DOHH2 (cell line): ENCODE measurements at regions not wholly inside any gene's neighbourhood (a gene's known extent, or its start where the extent isn't known, plus 50 kb on each side); places are given as distances from the start of the nearest gene placed in this dataset.

Experiments used
- H3F3A ChIP-seq: fragments of 200-600 bp; sonication (generic), shearing (Covaris generic); 2 replicates; pipeline ENCODE4 v1.6.0; 2016; ENCODE audit warnings: antibody characterized with exemption, mild to moderate bottlenecking; ENCODE audit not compliant: control insufficient read depth, insufficient read depth
- H3K27ac ChIP-seq: fragments of 200-600 bp; sonication (generic); 2 replicates; pipeline ENCODE4 v1.5.1; 2014; ENCODE audit warnings: low read depth, mild to moderate bottlenecking, low read length, moderate library complexity
- H3K27me3 ChIP-seq: fragments of 200-600 bp; sonication (generic); 2 replicates; pipeline ENCODE4 v1.6.1; 2014; ENCODE audit warnings: mild to moderate bottlenecking, low read length, mixed read lengths; ENCODE audit not compliant: control insufficient read depth
- H3K36me3 ChIP-seq: fragments of 200-600 bp; sonication (generic); 2 replicates; pipeline ENCODE4 v1.6.1; 2014; ENCODE audit warnings: mild to moderate bottlenecking, low read length, moderate library complexity, mixed read lengths; ENCODE audit not compliant: control insufficient read depth
- H3K4me1 ChIP-seq: fragments of 200-600 bp; sonication (generic); 2 replicates; pipeline ENCODE4 v1.6.1; 2014; ENCODE audit warnings: mild to moderate bottlenecking, low read length, mixed read lengths; ENCODE audit not compliant: control insufficient read depth
- H3K4me2 ChIP-seq: fragments of 200-600 bp; sonication (generic); 2 replicates; pipeline ENCODE4 v1.6.0; 2014; ENCODE audit warnings: mild to moderate bottlenecking, low read length, moderate library complexity
- H3K4me3 ChIP-seq: fragments of 200-600 bp; sonication (generic); 2 replicates; pipeline ENCODE4 v1.5.1; 2014; ENCODE audit warnings: mild to moderate bottlenecking, low read length, mixed read lengths
- H3K79me2 ChIP-seq: fragments of 200-600 bp; sonication (generic); 2 replicates; pipeline ENCODE4 v1.6.1; 2014; ENCODE audit warnings: mild to moderate bottlenecking, low read length, mixed read lengths; ENCODE audit not compliant: control insufficient read depth
- H3K9me2 ChIP-seq: fragments of 200-600 bp; sonication (generic); replicated peaks from 2 replicates; pipeline ENCODE4 v1.6.1; 2014; ENCODE audit warnings: mild to moderate bottlenecking, low read length, mixed read lengths; ENCODE audit not compliant: control insufficient read depth
- H3K9me3 ChIP-seq: fragments of 200-600 bp; sonication (generic); 2 replicates; pipeline ENCODE4 v1.6.1; 2014; ENCODE audit warnings: antibody characterized with exemption, low read length, mixed read lengths; ENCODE audit not compliant: control insufficient read depth, insufficient read depth
- H4K20me1 ChIP-seq: fragments of 200-600 bp; sonication (generic); 2 replicates; pipeline ENCODE4 v1.6.0; 2014; ENCODE audit warnings: low read depth, mild to moderate bottlenecking, antibody characterized with exemption, low read length, moderate library complexity; ENCODE audit not compliant: control insufficient read depth, insufficient read depth
- EZH2phosphoT487 ChIP-seq: fragments of 200-600 bp; sonication (generic); IDR thresholded peaks from 2 replicates; pipeline ENCODE4 v1.6.1; 2017; ENCODE audit warnings: borderline replicate concordance, mild to moderate bottlenecking, antibody characterized with exemption, low read length, moderate library complexity, mixed read lengths
- TF ChIP-seq, protein P1 (sequence below): fragments of 200-600 bp; sonication (generic); IDR thresholded peaks from one replicate; pipeline ENCODE4 v1.5.1; 2014; ENCODE audit warnings: antibody characterized with exemption, mild to moderate bottlenecking, low read depth, low read length; ENCODE audit not compliant: poor library complexity, severe bottlenecking

DNA sequence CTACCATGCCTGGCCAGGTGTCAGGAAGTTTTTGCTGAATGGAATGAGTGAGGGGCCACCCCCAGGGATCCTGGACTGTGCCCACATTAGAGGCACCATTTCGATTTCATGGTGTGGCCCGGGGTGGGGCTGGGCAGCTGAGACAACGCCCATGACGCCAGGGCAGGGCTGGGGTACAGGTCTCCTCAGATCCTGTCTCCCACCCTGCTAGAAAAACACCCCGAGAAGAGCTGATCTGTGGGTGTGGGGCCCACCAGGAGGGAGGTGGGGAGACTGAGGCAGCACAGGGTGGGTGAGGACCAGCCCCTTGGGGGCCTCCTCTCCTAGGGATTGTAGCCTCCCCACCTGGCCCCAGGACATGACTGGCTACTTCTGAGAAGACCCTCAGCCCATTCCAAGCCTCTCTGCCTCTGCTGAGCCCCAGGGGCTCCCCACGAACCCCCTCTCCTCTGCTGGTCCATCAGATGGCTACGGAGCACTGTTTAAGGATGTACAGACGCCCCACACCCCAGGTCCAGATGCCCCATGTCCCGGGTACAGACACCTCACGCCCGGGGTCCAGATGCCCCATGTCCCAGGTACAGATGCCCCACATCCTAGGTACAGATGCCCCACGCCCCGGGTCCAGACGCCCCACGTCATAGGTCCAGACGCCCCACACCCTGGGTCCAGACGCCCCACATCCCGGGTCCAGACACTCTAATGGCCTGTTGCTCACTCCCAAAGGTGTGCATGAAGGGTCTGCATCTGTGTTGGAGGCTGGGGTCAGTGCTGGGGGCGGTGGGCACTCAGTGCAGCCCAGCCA lies 99.4 kb downstream of the MICALL2 start:
- no peaks in the 10 kb centered on the region for H3K36me3 ChIP-seq
- no peak for TF ChIP-seq EZH2phosphoT487
- TF ChIP-seq, protein P1, sequence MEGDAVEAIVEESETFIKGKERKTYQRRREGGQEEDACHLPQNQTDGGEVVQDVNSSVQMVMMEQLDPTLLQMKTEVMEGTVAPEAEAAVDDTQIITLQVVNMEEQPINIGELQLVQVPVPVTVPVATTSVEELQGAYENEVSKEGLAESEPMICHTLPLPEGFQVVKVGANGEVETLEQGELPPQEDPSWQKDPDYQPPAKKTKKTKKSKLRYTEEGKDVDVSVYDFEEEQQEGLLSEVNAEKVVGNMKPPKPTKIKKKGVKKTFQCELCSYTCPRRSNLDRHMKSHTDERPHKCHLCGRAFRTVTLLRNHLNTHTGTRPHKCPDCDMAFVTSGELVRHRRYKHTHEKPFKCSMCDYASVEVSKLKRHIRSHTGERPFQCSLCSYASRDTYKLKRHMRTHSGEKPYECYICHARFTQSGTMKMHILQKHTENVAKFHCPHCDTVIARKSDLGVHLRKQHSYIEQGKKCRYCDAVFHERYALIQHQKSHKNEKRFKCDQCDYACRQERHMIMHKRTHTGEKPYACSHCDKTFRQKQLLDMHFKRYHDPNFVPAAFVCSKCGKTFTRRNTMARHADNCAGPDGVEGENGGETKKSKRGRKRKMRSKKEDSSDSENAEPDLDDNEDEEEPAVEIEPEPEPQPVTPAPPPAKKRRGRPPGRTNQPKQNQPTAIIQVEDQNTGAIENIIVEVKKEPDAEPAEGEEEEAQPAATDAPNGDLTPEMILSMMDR = no peak
- no peaks in the 10 kb centered on the region for H3F3A ChIP-seq
- H4K20me1 ChIP-seq = no peaks in the 10 kb centered on the region; the same call in 1 of the 2 replicates
- H3K4me3 ChIP-seq = no peak overlapping the region
- H3K9me3 ChIP-seq = no peaks in the 10 kb centered on the region
- no peak overlapping the region for H3K27ac ChIP-seq
- no peaks in the 10 kb centered on the region for H3K4me1 ChIP-seq
- no peaks in the 10 kb centered on the region for H3K27me3 ChIP-seq
- H3K4me2 ChIP-seq = no peak overlapping the region
- no peaks in the 10 kb centered on the region for H3K9me2 ChIP-seq
- H3K79me2 ChIP-seq = no peaks in the 10 kb centered on the region

GRCh38 chr7:1360521-1360971 lies 98.7 kb downstream of the MICALL2 start:
- no peak overlapping the region for H3K4me2 ChIP-seq
- no peak overlapping the region for H3K27ac ChIP-seq
- H3K36me3 ChIP-seq = no peaks in the 10 kb centered on the region
- no peak for TF ChIP-seq EZH2phosphoT487
- TF ChIP-seq, protein P1 = no peak
- no peaks in the 10 kb centered on the region for H3K27me3 ChIP-seq
- H3K4me3 ChIP-seq = no peak overlapping the region
- no peaks in the 10 kb centered on the region for H3K4me1 ChIP-seq
- H3K9me3 ChIP-seq = no peaks in the 10 kb centered on the region
- no peaks in the 10 kb centered on the region for H3F3A ChIP-seq
- H3K9me2 ChIP-seq = no peaks in the 10 kb centered on the region
- no peaks in the 10 kb centered on the region for H3K79me2 ChIP-seq
- H4K20me1 ChIP-seq = no peaks in the 10 kb centered on the region; the same call in 1 of the 2 replicates

DNA sequence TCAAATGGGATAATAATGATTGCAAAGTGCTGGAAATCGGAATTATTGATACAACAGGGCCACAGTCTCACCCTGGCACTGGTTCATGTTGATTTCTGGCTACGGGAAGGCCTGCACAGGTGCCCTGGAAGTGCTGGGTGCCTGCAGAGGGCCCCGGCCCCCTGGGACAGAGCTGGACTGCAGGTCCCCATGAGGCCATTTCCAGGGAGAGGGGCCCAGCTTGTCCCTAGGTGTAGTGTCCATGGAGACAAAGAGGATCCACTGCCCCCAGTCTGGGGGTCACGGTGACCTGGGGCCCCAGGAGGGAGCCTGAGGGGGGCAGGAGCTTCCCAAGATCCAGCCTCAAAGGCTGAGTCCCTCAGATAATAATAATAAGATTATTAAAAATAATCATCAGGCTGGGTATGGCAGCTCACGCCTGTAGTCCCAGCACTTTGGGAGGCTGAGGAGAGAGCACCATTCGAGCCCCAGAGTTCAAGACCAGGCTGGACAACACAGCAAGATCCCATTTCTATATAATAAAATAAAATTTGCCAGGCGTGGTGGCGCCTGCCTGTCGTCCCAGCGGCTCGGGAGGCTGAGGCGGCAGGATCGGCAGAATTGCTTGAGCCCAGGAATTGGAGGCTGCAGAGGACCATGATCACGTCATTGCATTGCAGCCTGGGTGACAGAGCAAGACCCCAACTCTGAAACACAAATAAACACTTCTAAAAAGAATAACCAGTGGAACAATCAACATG lies 98.1 kb downstream of the MICALL2 start:
- no peaks in the 10 kb centered on the region for H3K9me2 ChIP-seq
- H3K4me3 ChIP-seq = no peak overlapping the region
- no peaks in the 10 kb centered on the region for H3K27me3 ChIP-seq
- H4K20me1 ChIP-seq = no peaks in the 10 kb centered on the region; the same call in 1 of the 2 replicates
- H3F3A ChIP-seq = no peaks in the 10 kb centered on the region
- no peaks in the 10 kb centered on the region for H3K79me2 ChIP-seq
- no peak overlapping the region for H3K27ac ChIP-seq
- no peaks in the 10 kb centered on the region for H3K9me3 ChIP-seq
- no peaks in the 10 kb centered on the region for H3K4me1 ChIP-seq
- H3K4me2 ChIP-seq = no peak overlapping the region
- no peak for TF ChIP-seq EZH2phosphoT487
- TF ChIP-seq, protein P1 = no peak
- no peaks in the 10 kb centered on the region for H3K36me3 ChIP-seq
